K562 (cell line): ENCODE measurements at regions not wholly inside any gene's neighbourhood (a gene's known extent, or its start where the extent isn't known, plus 50 kb on each side); places are given as distances from the start of the nearest gene placed in this dataset.

Source experiments
- ATAC-seq: fragments of 200-7000 bp; cut with Tn5 transposase; 3 replicates; pipeline ENCODE4 v1.9.1; 2020; ENCODE audit warnings: moderate library complexity
- BruUV-seq: library from RNA; stranded (reverse); fragments of 400-500 nt; replicated peaks from 2 replicates; lab custom pipeline; 2021; lab: Mats Ljungman, UMichigan
- CTCF ChIA-PET: fragments of 300-600 bp; formaldehyde crosslinking; extraction: SDS; loops from one replicate; lab custom pipeline; 2021; ENCODE audit warnings: low intra/inter-chr PET ratio; lab: Yijun Ruan, JAX
- POLR2A ChIA-PET: fragments of 300-600, 350-650 bp; sonication (Branson Sonifier 250); formaldehyde crosslinking; extraction: SDS; loops from one replicate; lab custom pipeline; 2021; ENCODE audit warnings: antibody characterized with exemption, inconsistent platforms; lab: Yijun Ruan, JAX
- DNase-seq, 4 experiments: peaks; one replicate each; pipeline versions ENCODE4 v3.0.0 to v3.0.0-alpha.2; 2011 to 2018; ENCODE audit warnings: low spot score in 3 of 4, mixed read lengths in 3 of 4; ENCODE audit errors: extremely low read depth in 1 of 4
- FAIRE-seq: peaks from 2 replicates; lab custom pipeline; 2011; peaks lifted over from hg19 to GRCh38; lab: Jason Lieb, UNC
- H2AFZ ChIP-seq: 2 replicates; pipeline ENCODE4 v1.6.0; 2011; ENCODE audit warnings: low read depth, low read length, control low read depth, inconsistent platforms
- H3K27ac ChIP-seq: fragments of 200-600 bp; 3 replicates; pipeline ENCODE4 v1.8.0; 2011; ENCODE audit warnings: low read depth, mild to moderate bottlenecking, control low read depth, inconsistent platforms, low read length, moderate library complexity, mixed read lengths; ENCODE audit errors: extremely low read depth
- H3K27me3 ChIP-seq, 2 experiments: fragments of 300-600 bp in 1 of 2; 2 replicates in 1 of 2; 3 replicates in 1 of 2; pipeline versions ENCODE4 v1.6.0 to v1.8.0; 2011; ENCODE audit warnings: inconsistent platforms in 2 of 2, low read length in 2 of 2, mild to moderate bottlenecking in 1 of 2, mixed read lengths in 1 of 2, moderate library complexity in 1 of 2; ENCODE audit not compliant: control insufficient read depth in 2 of 2, insufficient read depth in 2 of 2
- H3K36me3 ChIP-seq: fragments of 300-600 bp; 3 replicates; pipeline ENCODE4 v1.8.0; 2011; ENCODE audit warnings: mild to moderate bottlenecking, low read length, inconsistent platforms; ENCODE audit not compliant: control insufficient read depth, insufficient read depth
- H3K4me1 ChIP-seq, 2 experiments: fragments of 200-600 bp in 1 of 2; replicated peaks in 1 of 2; 2 replicates in 1 of 2; 3 replicates in 1 of 2; pipeline versions ENCODE4 v1.5.1 to v1.8.0; 2011; ENCODE audit warnings: inconsistent platforms in 2 of 2, low read length in 2 of 2, mild to moderate bottlenecking in 1 of 2, mixed read lengths in 1 of 2, moderate library complexity in 1 of 2; ENCODE audit not compliant: control insufficient read depth in 2 of 2, insufficient read depth in 2 of 2
- H3K4me2 ChIP-seq: 2 replicates; pipeline ENCODE4 v1.6.1; 2011; ENCODE audit warnings: low read length, control low read depth, inconsistent platforms, mixed read lengths; ENCODE audit not compliant: insufficient read depth
- H3K4me3 ChIP-seq: fragments of 200-600 bp; sonication (generic), shearing (Covaris generic); 2 replicates; pipeline ENCODE4 v1.5.1; 2016; ENCODE audit warnings: control low read depth, inconsistent platforms
- H3K79me2 ChIP-seq: fragments of 200-600 bp; 3 replicates; pipeline ENCODE4 v1.8.0; 2011; ENCODE audit warnings: low read length, inconsistent platforms; ENCODE audit not compliant: control insufficient read depth, insufficient read depth
- H3K9ac ChIP-seq, 2 experiments: 2 replicates each; pipeline versions ENCODE4 v1.6.0 to v1.6.1; 2011; ENCODE audit warnings: low read depth in 2 of 2, low read length in 2 of 2, control low read depth in 1 of 2, inconsistent platforms in 1 of 2, mild to moderate bottlenecking in 1 of 2, mixed read lengths in 1 of 2; ENCODE audit not compliant: insufficient read depth in 1 of 2
- H3K9me1 ChIP-seq: one replicate; pipeline ENCODE4 v1.6.0; 2011; ENCODE audit warnings: inconsistent platforms, mild to moderate bottlenecking, low read length, moderate library complexity; ENCODE audit not compliant: control insufficient read depth, insufficient read depth
- H3K9me3 ChIP-seq: replicated peaks from 2 replicates; pipeline ENCODE4 v1.5.1; 2011; ENCODE audit warnings: low read depth, low read length, inconsistent platforms; ENCODE audit not compliant: control insufficient read depth, insufficient read depth
- H4K20me1 ChIP-seq: replicated peaks from 2 replicates; pipeline ENCODE4 v1.6.1; 2011; ENCODE audit warnings: low read length, inconsistent platforms, mixed read lengths; ENCODE audit not compliant: control insufficient read depth, insufficient read depth
- CEBPG ChIP-seq, 3 experiments: fragments of 200-800 bp in 1 of 3; sonication (Bioruptor generic) in 1 of 3; sonication (generic) in 1 of 3; formaldehyde crosslinking in 1 of 3; IDR thresholded peaks in 2 of 3; conservative IDR thresholded peaks in 1 of 3; 2 replicates each; pipeline versions ENCODE4 v1.6.1 to v1.8.0; 2016 to 2022; ENCODE audit warnings: missing compliant biosample characterization in 2 of 3, missing genetic modification characterization in 2 of 3, mild to moderate bottlenecking in 1 of 3, missing genetic modification reagents in 1 of 3
- DMBX1 ChIP-seq: fragments of 250-450 bp; sonication (Bioruptor Pico); IDR thresholded peaks from 2 replicates; pipeline ENCODE4 v1.8.0; 2022; ENCODE audit warnings: inconsistent platforms, mild to moderate bottlenecking, moderate library complexity, borderline replicate concordance
- GMEB1 ChIP-seq: fragments of 250-450 bp; sonication (Bioruptor Pico); IDR thresholded peaks from 2 replicates; pipeline ENCODE4 v1.4.0; 2020; ENCODE audit warnings: mild to moderate bottlenecking
- HMG20B ChIP-seq: fragments of 250-450 bp; sonication (Bioruptor Pico); IDR thresholded peaks from 2 replicates; pipeline ENCODE4 v1.5.0; 2021; ENCODE audit warnings: mild to moderate bottlenecking
- ILF3 ChIP-seq: fragments of 450-650 bp; IDR thresholded peaks from 2 replicates; pipeline ENCODE4 v1.6.1; 2018; ENCODE audit warnings: antibody characterized with exemption, mild to moderate bottlenecking, moderate library complexity, borderline replicate concordance
- POLR2AphosphoS2 ChIP-seq: IDR thresholded peaks from 2 replicates; pipeline ENCODE4 v1.6.1; 2012; ENCODE audit warnings: low read length, improper control_type of control experiment
- TEAD4 ChIP-seq, 2 experiments: sonication (generic) in 1 of 2; formaldehyde crosslinking in 1 of 2; IDR thresholded peaks; 2 replicates each; pipeline versions ENCODE4 v1.6.1 to v1.8.0; 2012 to 2022; ENCODE audit warnings: borderline replicate concordance in 1 of 2, inconsistent platforms in 1 of 2, low read length in 1 of 2, mild to moderate bottlenecking in 1 of 2, missing genetic modification reagents in 1 of 2
- U2AF1 ChIP-seq: fragments of 200-400 bp; formaldehyde crosslinking; optimal IDR thresholded peaks from 2 replicates; pipeline ENCODE3; 2017; ENCODE audit warnings: mild to moderate bottlenecking, low read depth, low read length, moderate library complexity
- ZKSCAN3 ChIP-seq: fragments of 250-450 bp; sonication (Bioruptor Pico); IDR thresholded peaks from 2 replicates; pipeline ENCODE4 v1.4.0; 2020
- ZNF589 ChIP-seq: fragments of 200-800 bp; sonication (Bioruptor generic); IDR thresholded peaks from 2 replicates; pipeline ENCODE4 v1.6.1; 2016; ENCODE audit warnings: low read depth, missing genetic modification characterization, missing compliant biosample characterization
- WGBS: fragments of 100-300 bp; shearing (Covaris generic); methylation state at CpG from one replicate; pipeline ENCODE4 v1.1.6; 2016; ENCODE audit warnings: low coverage, mixed read lengths; ENCODE audit not compliant: insufficient coverage; ENCODE audit errors: missing lambda C conversion rate; 5-methylcytosine and 5-hydroxymethylcytosine counted together
- in situ Hi-C: fragments of 300-500 bp; cut with MboI; formaldehyde crosslinking; loops from 4 replicates; pipeline ENCODE4 v1.15.0; 2018; ENCODE audit warnings: inconsistent platforms, mixed read lengths
- intact Hi-C: fragments of 100-400 bp; cut with micrococcal nuclease; formaldehyde crosslinking; loops from 2 replicates; pipeline ENCODE4 v1.14.2; 2022
- TF ChIP-seq, protein P1 (sequence below): fragments of 450-650 bp; IDR thresholded peaks from 2 replicates; pipeline ENCODE4 v1.6.1; 2018; ENCODE audit warnings: mild to moderate bottlenecking, low read depth; ENCODE audit not compliant: partially characterized antibody

- Histone ChIP-seq H3K9me1 (no peaks in the 10 kb centered on the region), H3K36me3 (no peaks in the 10 kb centered on the region), H3K4me1 (no peaks in the 10 kb centered on the region), H2AFZ (no peak overlapping the region), H3K27me3 (no peaks in the 10 kb centered on the region), H4K20me1 (no peaks in the 10 kb centered on the region), H3K4me3 (no peak overlapping the region), H3K9ac (no peak overlapping the region), H3K27ac (no peak overlapping the region), H3K79me2 (no peaks in the 10 kb centered on the region), H3K9me3 (no peaks in the 10 kb centered on the region), H3K4me2 (no peak overlapping the region)
- BruUV-seq, result no TSS peak
- intact Hi-C loops (no loop called here), in situ Hi-C loops (no loop called here)
- 0% methylated on average over 9 of the region's 12 CpGs for WGBS
- no peak for FAIRE-seq
- CTCF ChIA-PET, result no interaction called here
- no peak for TF ChIP-seq HMG20B (CRISPR knock-in tag)
- TF ChIP-seq TEAD4 (IDR thresholded peaks at IDR 0.05; ENCODE audit: low read length), result no peak
- TF ChIP-seq TEAD4 (CRISPR knock-in tag; IDR thresholded peaks at IDR 0.05; ENCODE audit: borderline replicate concordance), result no peak
- no peak for ATAC-seq
- POLR2A ChIA-PET, result interaction anchor here (0.6 kb wide), 1 partner anchor 39 kb away, joined by 3 read pairs; no protein-coding TSS in a partner anchor
- DNase-seq, result no peak
These were observed 463.2 kb downstream of the BCL11B start for GRCh38 chr14:98808494-98809407.

DNA sequence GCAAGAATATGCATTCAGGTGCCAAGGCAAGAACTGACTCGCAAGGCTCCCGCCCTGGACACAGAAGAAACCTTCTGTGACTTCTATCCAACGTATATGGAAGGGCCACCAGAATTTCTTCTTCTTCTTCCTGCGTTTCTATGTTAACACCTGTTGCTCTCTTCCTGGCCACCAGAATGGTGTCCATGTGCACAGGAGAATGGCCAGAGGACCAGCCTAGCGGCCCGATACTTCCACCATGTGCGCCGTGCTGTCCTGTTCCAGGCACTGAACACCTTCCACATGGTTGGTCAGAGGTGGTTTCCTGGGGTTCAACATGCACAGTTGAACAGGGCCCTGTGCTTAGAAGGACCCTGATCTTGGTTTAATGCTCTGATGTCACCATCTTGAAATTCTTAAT lies 455.8 kb downstream of the BCL11B start:
- POLR2A ChIA-PET, result no interaction called here
- BruUV-seq, result no TSS peak
- TF ChIP-seq GMEB1 (no peak), CEBPG (CRISPR knock-in tag; IDR thresholded peaks at IDR 0.05) (no peak), CEBPG (tag; conservative IDR thresholded peaks at IDR 0.05 in 1 of 2, IDR thresholded peaks at IDR 0.05 in 1 of 2) (no peak), ZNF589 (CRISPR knock-in tag) (no peak), DMBX1 (no peak), ILF3 (no peak), ZKSCAN3 (no peak), POLR2AphosphoS2 (no peak), U2AF1 (no peak)
- TF ChIP-seq, protein P1, sequence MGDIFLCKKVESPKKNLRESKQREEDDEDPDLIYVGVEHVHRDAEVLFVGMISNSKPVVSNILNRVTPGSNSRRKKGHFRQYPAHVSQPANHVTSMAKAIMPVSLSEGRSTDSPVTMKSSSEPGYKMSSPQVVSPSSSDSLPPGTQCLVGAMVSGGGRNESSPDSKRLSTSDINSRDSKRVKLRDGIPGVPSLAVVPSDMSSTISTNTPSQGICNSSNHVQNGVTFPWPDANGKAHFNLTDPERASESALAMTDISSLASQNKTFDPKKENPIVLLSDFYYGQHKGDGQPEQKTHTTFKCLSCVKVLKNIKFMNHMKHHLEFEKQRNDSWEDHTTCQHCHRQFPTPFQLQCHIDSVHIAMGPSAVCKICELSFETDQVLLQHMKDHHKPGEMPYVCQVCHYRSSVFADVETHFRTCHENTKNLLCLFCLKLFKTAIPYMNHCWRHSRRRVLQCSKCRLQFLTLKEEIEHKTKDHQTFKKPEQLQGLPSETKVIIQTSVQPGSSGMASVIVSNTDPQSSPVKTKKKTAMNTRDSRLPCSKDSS, result no peak

More for the DNA sequence above, 455.8 kb downstream of the BCL11B start:
- Histone ChIP-seq H3K9me1 (no peaks in the 10 kb centered on the region), H3K4me1 (no peaks in the 10 kb centered on the region), H3K4me3 (no peak overlapping the region), H3K27ac (no peak overlapping the region), H3K9ac (no peak overlapping the region), H4K20me1 (no peaks in the 10 kb centered on the region), H3K4me2 (no peak overlapping the region), H3K9me3 (no peaks in the 10 kb centered on the region), H3K79me2 (no peaks in the 10 kb centered on the region), H3K27me3 (no peaks in the 10 kb centered on the region), H2AFZ (no peak overlapping the region), H3K36me3 (no peaks in the 10 kb centered on the region)
- ATAC-seq (no peak), FAIRE-seq (no peak), DNase-seq (no peak)
- CTCF ChIA-PET, result no interaction called here
- 0% methylated on average over 7 of the region's 8 CpGs for WGBS
- in situ Hi-C loops (no loop called here), intact Hi-C loops (no loop called here)
